ENCODE measurements at regions not wholly inside any gene's neighbourhood (a gene's known extent, or its start where the extent isn't known, plus 50 kb on each side); places are given as distances from the start of the nearest gene placed in this dataset.

GRCh38 chrX:128807367-128807766, 715.9 kb downstream of the SMARCA1 start:
- no peak for TF ChIP-seq CTCF (IDR thresholded peaks at IDR 0.05)
- TF ChIP-seq POLR2A (IDR thresholded peaks at IDR 0.05) = no peak

Measured in Peyer's patch (tissue), 4 donors.